KMS-11 (cell line): ENCODE measurements at regions not wholly inside any gene's neighbourhood (a gene's known extent, or its start where the extent isn't known, plus 50 kb on each side); places are given as distances from the start of the nearest gene placed in this dataset.
A peak's percentile ranks its signal among the peaks of the same experiment; 100 is the strongest.

Experiments used
- H2AFZ ChIP-seq: fragments of 200-600 bp; sonication (generic); 2 replicates; pipeline ENCODE4 v1.6.1; 2016; ENCODE audit warnings: antibody characterized with exemption, mixed run types, low read depth
- H3K27ac ChIP-seq: fragments of 200-600 bp; sonication (generic); 2 replicates; pipeline ENCODE4 v1.6.1; 2016; ENCODE audit warnings: mild to moderate bottlenecking, mixed run types
- H3K27me3 ChIP-seq: fragments of 200-600 bp; sonication (generic); 2 replicates; pipeline ENCODE4 v1.6.1; 2017; ENCODE audit warnings: mild to moderate bottlenecking, low read depth, mixed run types, moderate library complexity; ENCODE audit not compliant: insufficient read depth
- H3K36me3 ChIP-seq: fragments of 200-600 bp; sonication (generic); 2 replicates; pipeline ENCODE4 v1.6.1; 2017; ENCODE audit warnings: mild to moderate bottlenecking, mixed run types; ENCODE audit not compliant: insufficient read depth
- H3K4me1 ChIP-seq: fragments of 200-600 bp; sonication (generic); 2 replicates; pipeline ENCODE4 v1.6.1; 2016; ENCODE audit warnings: mild to moderate bottlenecking, low read depth, mixed run types; ENCODE audit not compliant: poor library complexity, severe bottlenecking
- H3K4me2 ChIP-seq: fragments of 200-600 bp; sonication (generic); 2 replicates; pipeline ENCODE4 v1.7.0; 2016; ENCODE audit warnings: mild to moderate bottlenecking, mixed run types
- H3K4me3 ChIP-seq: fragments of 200-600 bp; sonication (generic); IDR thresholded peaks from 2 replicates; pipeline ENCODE4 v1.6.1; 2017; ENCODE audit warnings: low read depth, low read length, mixed read lengths; ENCODE audit not compliant: insufficient read depth
- H3K79me2 ChIP-seq: fragments of 200-600 bp; sonication (generic); 2 replicates; pipeline ENCODE4 v1.6.1; 2016; ENCODE audit warnings: low read depth, mixed run types; ENCODE audit not compliant: insufficient read depth
- H3K9ac ChIP-seq: fragments of 200-600 bp; sonication (generic); 2 replicates; pipeline ENCODE4 v1.6.1; 2016; ENCODE audit warnings: mild to moderate bottlenecking, mixed run types
- H4K20me1 ChIP-seq: fragments of 200-600 bp; sonication (generic); 2 replicates; pipeline ENCODE4 v1.6.1; 2016; ENCODE audit warnings: mild to moderate bottlenecking, mixed run types; ENCODE audit not compliant: insufficient read depth
- TF ChIP-seq, protein P1 (sequence below): fragments of 200-600 bp; sonication (generic); conservative IDR thresholded peaks from 2 replicates; pipeline ENCODE4 v1.6.1; 2017; ENCODE audit warnings: low read depth, mild to moderate bottlenecking, antibody characterized with exemption, low read length, moderate library complexity, mixed read lengths

- Histone ChIP-seq H3K36me3 (no peaks in the 10 kb centered on the region), H3K27me3 (no peaks in the 10 kb centered on the region), H3K27ac (no peak overlapping the region), H3K4me3 (no peak overlapping the region), H3K4me2 (no peak overlapping the region), H4K20me1 (no peaks in the 10 kb centered on the region), H3K79me2 (no peaks in the 10 kb centered on the region), H3K9ac (no peak overlapping the region), H2AFZ (no peak overlapping the region), H3K4me1 (no peaks in the 10 kb centered on the region)
- TF ChIP-seq, protein P1, sequence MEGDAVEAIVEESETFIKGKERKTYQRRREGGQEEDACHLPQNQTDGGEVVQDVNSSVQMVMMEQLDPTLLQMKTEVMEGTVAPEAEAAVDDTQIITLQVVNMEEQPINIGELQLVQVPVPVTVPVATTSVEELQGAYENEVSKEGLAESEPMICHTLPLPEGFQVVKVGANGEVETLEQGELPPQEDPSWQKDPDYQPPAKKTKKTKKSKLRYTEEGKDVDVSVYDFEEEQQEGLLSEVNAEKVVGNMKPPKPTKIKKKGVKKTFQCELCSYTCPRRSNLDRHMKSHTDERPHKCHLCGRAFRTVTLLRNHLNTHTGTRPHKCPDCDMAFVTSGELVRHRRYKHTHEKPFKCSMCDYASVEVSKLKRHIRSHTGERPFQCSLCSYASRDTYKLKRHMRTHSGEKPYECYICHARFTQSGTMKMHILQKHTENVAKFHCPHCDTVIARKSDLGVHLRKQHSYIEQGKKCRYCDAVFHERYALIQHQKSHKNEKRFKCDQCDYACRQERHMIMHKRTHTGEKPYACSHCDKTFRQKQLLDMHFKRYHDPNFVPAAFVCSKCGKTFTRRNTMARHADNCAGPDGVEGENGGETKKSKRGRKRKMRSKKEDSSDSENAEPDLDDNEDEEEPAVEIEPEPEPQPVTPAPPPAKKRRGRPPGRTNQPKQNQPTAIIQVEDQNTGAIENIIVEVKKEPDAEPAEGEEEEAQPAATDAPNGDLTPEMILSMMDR = no peak
Measured at GRCh38 chr7:115349635-115350034, 427.7 kb downstream of the MDFIC start.

DNA sequence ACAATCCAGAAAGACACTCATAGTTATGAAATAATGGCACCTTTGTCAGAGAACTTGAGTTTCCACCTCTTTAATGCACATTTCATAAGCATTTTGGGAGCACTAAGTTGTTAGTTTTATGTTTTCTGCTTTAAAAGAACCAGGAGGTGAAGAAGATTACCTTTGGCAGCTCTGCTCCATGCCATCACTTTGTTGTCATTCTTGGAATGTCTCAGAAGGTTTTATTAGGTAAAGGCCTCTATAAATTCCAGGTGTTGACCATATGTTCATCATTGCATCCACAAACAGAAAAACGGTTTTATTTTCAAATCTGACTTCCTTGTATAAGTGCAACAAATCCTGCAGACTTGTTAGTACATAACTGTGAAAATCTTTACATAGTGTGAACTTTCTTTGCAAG is 424.8 kb downstream of the MDFIC start:
- H3K36me3 ChIP-seq = no peaks in the 10 kb centered on the region
- H2AFZ ChIP-seq = no peak overlapping the region
- H3K4me1 ChIP-seq = no peaks in the 10 kb centered on the region
- H3K79me2 ChIP-seq = no peaks in the 10 kb centered on the region
- TF ChIP-seq, protein P1 = no peak
- no peak overlapping the region for H3K27ac ChIP-seq
- H4K20me1 ChIP-seq = no peaks in the 10 kb centered on the region
- no peak overlapping the region for H3K4me3 ChIP-seq
- H3K4me2 ChIP-seq = no peak overlapping the region
- no peak overlapping the region for H3K9ac ChIP-seq
- H3K27me3 ChIP-seq = no peaks in the 10 kb centered on the region

DNA sequence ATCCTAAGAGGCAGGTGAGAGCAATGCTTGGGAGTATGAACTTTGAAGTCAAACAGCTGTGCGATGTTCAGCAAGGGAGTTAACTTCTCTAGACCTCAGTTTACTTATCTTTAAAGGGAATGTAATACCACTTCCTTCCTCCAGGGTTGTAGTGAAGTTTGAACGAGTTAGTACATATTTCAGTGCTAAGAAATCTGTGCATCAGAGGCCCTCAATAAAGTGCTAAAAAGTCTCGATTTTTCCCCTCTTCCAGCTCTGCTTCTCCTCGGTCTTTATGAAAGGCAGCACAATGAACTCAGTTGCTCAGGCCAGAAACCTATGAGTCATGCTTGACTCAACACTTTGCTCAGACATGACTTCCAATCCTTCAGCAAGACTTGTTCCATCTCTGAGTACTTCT is 418.9 kb downstream of the MDFIC start:
- H3K27me3 ChIP-seq = no peaks in the 10 kb centered on the region
- no peak overlapping the region for H3K27ac ChIP-seq
- H3K9ac ChIP-seq = no peak overlapping the region
- TF ChIP-seq, protein P1 = peak; percentile 60
- H2AFZ ChIP-seq = no peak overlapping the region
- no peaks in the 10 kb centered on the region for H3K36me3 ChIP-seq
- no peak overlapping the region for H3K4me3 ChIP-seq
- H3K79me2 ChIP-seq = no peaks in the 10 kb centered on the region
- no peaks in the 10 kb centered on the region for H3K4me1 ChIP-seq
- H4K20me1 ChIP-seq = no peaks in the 10 kb centered on the region
- no peak overlapping the region for H3K4me2 ChIP-seq

- no peaks in the 10 kb centered on the region for H3K27me3 ChIP-seq
- H4K20me1 ChIP-seq = no peaks in the 10 kb centered on the region
- H3K4me1 ChIP-seq = no peaks in the 10 kb centered on the region
- no peak overlapping the region for H3K4me2 ChIP-seq
- no peak overlapping the region for H3K4me3 ChIP-seq
- H3K36me3 ChIP-seq = no peaks in the 10 kb centered on the region
- H3K79me2 ChIP-seq = no peaks in the 10 kb centered on the region
- no peak overlapping the region for H3K27ac ChIP-seq
- TF ChIP-seq, protein P1 = no peak
- no peak overlapping the region for H3K9ac ChIP-seq
- H2AFZ ChIP-seq = no peak overlapping the region
Measured at GRCh38 chr7:115338016-115338415, 416.1 kb downstream of the MDFIC start.
